ENCODE measurements at regions not wholly inside any gene's neighbourhood (a gene's known extent, or its start where the extent isn't known, plus 50 kb on each side); places are given as distances from the start of the nearest gene placed in this dataset.

GRCh38 chr9:115746496-115746895 is 407.1 kb upstream of the PAPPA start:
- peaks cover 6% of the 10 kb centered on the region for H3K27me3 Mint-ChIP-seq
- H3K4me1 Mint-ChIP-seq (ENCODE audit: low read depth) = peaks cover 8% of the 10 kb centered on the region
- H3K9me3 Mint-ChIP-seq (ENCODE audit: low read depth) = no peaks in the 10 kb centered on the region
- no peak overlapping the region for H3K27ac Mint-ChIP-seq
- H3K4me3 Mint-ChIP-seq (ENCODE audit: low read depth) = no peak overlapping the region
- DNase-seq (ENCODE audit: low spot score, unreplicated experiment) = no peak
- no peak for TF ChIP-seq CTCF (IDR thresholded peaks at IDR 0.05; ENCODE audit: unreplicated experiment)
- H3K36me3 Mint-ChIP-seq (ENCODE audit: insufficient read depth) = no peaks in the 10 kb centered on the region

DNA sequence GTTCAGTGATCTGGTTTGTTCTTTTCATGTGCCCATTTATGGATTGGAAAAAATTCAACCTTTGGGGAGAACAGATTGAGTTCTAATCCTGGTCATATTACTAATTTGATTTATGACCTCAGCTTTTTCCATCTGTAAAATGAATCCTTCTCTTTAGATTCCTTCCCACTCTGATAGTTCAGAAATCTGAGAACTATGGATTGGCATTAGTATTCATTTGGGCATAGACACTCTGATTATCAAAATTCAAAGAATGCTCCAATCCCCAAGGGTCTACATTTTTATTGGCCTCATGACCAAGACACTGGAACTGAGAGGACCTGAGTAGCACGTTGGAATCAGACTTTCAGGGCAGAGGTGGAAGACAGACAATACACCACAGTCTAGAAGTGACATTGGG is 405.9 kb upstream of the PAPPA start:
- DNase-seq (ENCODE audit: low spot score, unreplicated experiment) = no peak
- Mint-ChIP-seq H3K9me3 (ENCODE audit: low read depth) (no peaks in the 10 kb centered on the region), H3K4me3 (ENCODE audit: low read depth) (no peak overlapping the region), H3K4me1 (ENCODE audit: low read depth) (peaks cover 3% of the 10 kb centered on the region), H3K27me3 (peaks cover 6% of the 10 kb centered on the region), H3K36me3 (ENCODE audit: insufficient read depth) (no peaks in the 10 kb centered on the region), H3K27ac (no peak overlapping the region)
- no peak for TF ChIP-seq CTCF (IDR thresholded peaks at IDR 0.05; ENCODE audit: unreplicated experiment)

- Mint-ChIP-seq H3K27me3 (peaks cover 7% of the 10 kb centered on the region), H3K36me3 (ENCODE audit: insufficient read depth) (no peaks in the 10 kb centered on the region), H3K27ac (no peak overlapping the region), H3K9me3 (ENCODE audit: low read depth) (no peaks in the 10 kb centered on the region), H3K4me3 (ENCODE audit: low read depth) (no peak overlapping the region), H3K4me1 (ENCODE audit: low read depth) (no peaks in the 10 kb centered on the region)
- TF ChIP-seq CTCF (IDR thresholded peaks at IDR 0.05; ENCODE audit: unreplicated experiment) = no peak
- no peak for DNase-seq (ENCODE audit: low spot score, unreplicated experiment)
Measured at GRCh38 chr9:115756736-115757135, 396.9 kb upstream of the PAPPA start.

- no peaks in the 10 kb centered on the region for H3K36me3 Mint-ChIP-seq (ENCODE audit: insufficient read depth)
- no peaks in the 10 kb centered on the region for H3K9me3 Mint-ChIP-seq (ENCODE audit: low read depth)
- no peak for TF ChIP-seq CTCF (IDR thresholded peaks at IDR 0.05; ENCODE audit: unreplicated experiment)
- H3K27ac Mint-ChIP-seq = no peak overlapping the region
- no peaks in the 10 kb centered on the region for H3K4me1 Mint-ChIP-seq (ENCODE audit: low read depth)
- H3K4me3 Mint-ChIP-seq (ENCODE audit: low read depth) = no peak overlapping the region
- H3K27me3 Mint-ChIP-seq = peaks cover 7% of the 10 kb centered on the region
- no peak for DNase-seq (ENCODE audit: low spot score, unreplicated experiment)
Measured at GRCh38 chr9:115757461-115757860, 396.1 kb upstream of the PAPPA start.

- no peaks in the 10 kb centered on the region for H3K36me3 Mint-ChIP-seq (ENCODE audit: insufficient read depth)
- H3K27me3 Mint-ChIP-seq = peaks cover 7% of the 10 kb centered on the region
- no peak for TF ChIP-seq CTCF (IDR thresholded peaks at IDR 0.05; ENCODE audit: unreplicated experiment)
- DNase-seq (ENCODE audit: low spot score, unreplicated experiment) = no peak
- H3K4me1 Mint-ChIP-seq (ENCODE audit: low read depth) = no peaks in the 10 kb centered on the region
- H3K27ac Mint-ChIP-seq = no peak overlapping the region
- no peak overlapping the region for H3K4me3 Mint-ChIP-seq (ENCODE audit: low read depth)
- peaks cover under 1% of the 10 kb centered on the region for H3K9me3 Mint-ChIP-seq (ENCODE audit: low read depth)
Measured at GRCh38 chr9:115758441-115758840, 395.1 kb upstream of the PAPPA start.
